Endothelial cell of umbilical vein (primary cell): ENCODE measurements at regions not wholly inside any gene's neighbourhood (a gene's known extent, or its start where the extent isn't known, plus 50 kb on each side); places are given as distances from the start of the nearest gene placed in this dataset.

ENCODE experiments used
- BruUV-seq: library from RNA; stranded (reverse); fragments of 400-500 nt; replicated peaks from 2 replicates; lab custom pipeline; 2021; lab: Mats Ljungman, UMichigan
- CTCF ChIA-PET: fragments of 300-600, 350-600 bp; sonication (Branson Sonifier 250); formaldehyde crosslinking; loops from one replicate; lab custom pipeline; 2021; ENCODE audit warnings: antibody characterized with exemption, inconsistent platforms; lab: Charles Lee
- POLR2A ChIA-PET: fragments of 300-600, 350-600 bp; sonication (Branson Sonifier 250); formaldehyde crosslinking; loops from one replicate; lab custom pipeline; 2021; ENCODE audit warnings: antibody characterized with exemption, inconsistent platforms; lab: Charles Lee
- DNase-seq: peaks from one replicate; pipeline ENCODE4 v3.0.0-alpha.2; 2011; ENCODE audit warnings: low read depth, low spot score
- FAIRE-seq: peaks from 2 replicates; lab custom pipeline; 2011; peaks lifted over from hg19 to GRCh38; lab: Jason Lieb, UNC
- H2AFZ ChIP-seq: 2 replicates; pipeline ENCODE4 v1.6.0; 2012; ENCODE audit warnings: low read depth, low read length, control low read depth, inconsistent platforms
- H3K27ac ChIP-seq: 2 replicates; pipeline ENCODE4 v1.5.1; 2011; ENCODE audit warnings: low read depth, mild to moderate bottlenecking, control low read depth, low read length, moderate library complexity; ENCODE audit not compliant: insufficient read depth
- H3K27me3 ChIP-seq, 2 experiments: 2 replicates each; pipeline versions ENCODE4 v1.6.0 to v1.6.1; 2011; ENCODE audit warnings: low read length in 2 of 2, mixed read lengths in 1 of 2; ENCODE audit not compliant: control insufficient read depth in 2 of 2, insufficient read depth in 2 of 2
- H3K36me3 ChIP-seq, 2 experiments: 2 replicates in 1 of 2; 3 replicates in 1 of 2; pipeline ENCODE4 v1.5.1; 2011; ENCODE audit warnings: low read length in 2 of 2, mild to moderate bottlenecking in 1 of 2, moderate library complexity in 1 of 2; ENCODE audit not compliant: control insufficient read depth in 2 of 2, insufficient read depth in 2 of 2; ENCODE audit errors: extremely low read depth in 1 of 2
- H3K4me1 ChIP-seq: 3 replicates; pipeline ENCODE4 v1.5.1; 2011; ENCODE audit warnings: mild to moderate bottlenecking, low read length; ENCODE audit not compliant: control insufficient read depth, insufficient read depth; ENCODE audit errors: extremely low read depth
- H3K4me2 ChIP-seq: 2 replicates; pipeline ENCODE4 v1.6.1; 2011; ENCODE audit warnings: low read length, control low read depth, mixed read lengths; ENCODE audit not compliant: insufficient read depth
- H3K4me3 ChIP-seq, 3 experiments: fragments of 200-600 bp in 1 of 3; sonication (generic), shearing (Covaris generic) in 1 of 3; replicated peaks in 1 of 3; 2 replicates each; pipeline ENCODE4 v1.5.1; 2011 to 2016; ENCODE audit warnings: control low read depth in 3 of 3, low read length in 3 of 3, mild to moderate bottlenecking in 2 of 3, inconsistent platforms in 1 of 3, low read depth in 1 of 3, moderate library complexity in 1 of 3; ENCODE audit not compliant: insufficient read depth in 1 of 3
- H3K79me2 ChIP-seq: 2 replicates; pipeline ENCODE4 v1.6.0; 2012; ENCODE audit warnings: low read length, inconsistent platforms; ENCODE audit not compliant: control insufficient read depth, insufficient read depth
- H3K9ac ChIP-seq: replicated peaks from 2 replicates; pipeline ENCODE3; 2011; ENCODE audit warnings: low read length, control low read depth; ENCODE audit not compliant: insufficient read depth; ENCODE audit errors: extremely low read depth
- H3K9me1 ChIP-seq: replicated peaks from 3 replicates; pipeline ENCODE4 v1.6.0; 2011; ENCODE audit warnings: mild to moderate bottlenecking, low read length; ENCODE audit not compliant: control insufficient read depth, insufficient read depth; ENCODE audit errors: extremely low read depth
- H3K9me3 ChIP-seq: replicated peaks from 2 replicates; pipeline ENCODE4 v1.5.1; 2012; ENCODE audit warnings: low read length, inconsistent platforms; ENCODE audit not compliant: control insufficient read depth, insufficient read depth
- H4K20me1 ChIP-seq: replicated peaks from 2 replicates; pipeline ENCODE3; 2011; ENCODE audit warnings: mild to moderate bottlenecking, low read length; ENCODE audit not compliant: control insufficient read depth, insufficient read depth; ENCODE audit errors: extremely low read depth
- CTCF ChIP-seq, 2 donors: IDR thresholded peaks; 1 replicate in 1 of 2; 2 replicates in 1 of 2; pipeline ENCODE4 v1.5.1; 2011; ENCODE audit warnings: low read length in 2 of 2, mild to moderate bottlenecking in 2 of 2, moderate library complexity in 2 of 2, control low read depth in 1 of 2, inconsistent platforms in 1 of 2, low read depth in 1 of 2; ENCODE audit not compliant: insufficient read depth in 1 of 2; ENCODE audit errors: extremely low read depth in 1 of 2
- EZH2 ChIP-seq: IDR thresholded peaks from 2 replicates; pipeline ENCODE4 v1.6.1; 2012; ENCODE audit warnings: borderline replicate concordance, low read depth, mild to moderate bottlenecking, moderate library complexity, low read length, inconsistent platforms; ENCODE audit not compliant: severe bottlenecking
- FOS ChIP-seq: IDR thresholded peaks from 2 replicates; pipeline ENCODE4 v1.6.1; 2011; ENCODE audit warnings: mild to moderate bottlenecking, low read length, moderate library complexity, borderline replicate concordance; ENCODE audit not compliant: insufficient read depth
- GATA2 ChIP-seq: IDR thresholded peaks from 2 replicates; pipeline ENCODE4 v1.7.0; 2011; ENCODE audit warnings: low read depth, mild to moderate bottlenecking, moderate library complexity, mixed read lengths, low read length; ENCODE audit not compliant: insufficient read length, insufficient read depth
- JUN ChIP-seq: IDR thresholded peaks from 2 replicates; pipeline ENCODE4 v1.6.1; 2011; ENCODE audit warnings: borderline replicate concordance, low read depth; ENCODE audit not compliant: insufficient read length, insufficient read depth
- MAX ChIP-seq: IDR thresholded peaks from 2 replicates; pipeline ENCODE4 v1.6.1; 2011; ENCODE audit not compliant: insufficient read depth, insufficient read length
- MYC ChIP-seq: IDR thresholded peaks from one replicate; pipeline ENCODE4 v1.6.1; 2011; ENCODE audit warnings: mild to moderate bottlenecking, low read depth, low read length
- POLR2A ChIP-seq: IDR thresholded peaks from 2 replicates; pipeline ENCODE4 v1.6.1; 2012; ENCODE audit warnings: low read depth, mild to moderate bottlenecking, control low read depth, low read length
- POLR2AphosphoS5 ChIP-seq: IDR thresholded peaks from 2 replicates; pipeline ENCODE4 v1.6.1; 2012; ENCODE audit warnings: low read depth, mild to moderate bottlenecking, control low read depth, low read length, moderate library complexity; ENCODE audit not compliant: insufficient read depth
- dilution Hi-C: fragments of 300-500 bp; cut with MboI; formaldehyde crosslinking; loops from one replicate; pipeline ENCODE4 v1.15.0; 2019; ENCODE audit warnings: low sequenced_read_pairs; ENCODE audit not compliant: extremely low pct_ligation_motif_present
- intact Hi-C: fragments of 100-400 bp; cut with micrococcal nuclease; formaldehyde crosslinking; loops from one replicate; pipeline ENCODE4 v1.10.0; 2022

GRCh38 chr22:27237080-27237741 lies 564.3 kb downstream of the MN1 start:
- intact Hi-C loops: loop anchor here (5.0 to 10.0 kb wide), 3 partner anchors 105 to 565 kb away; partner anchors contain the start of gene MN1
- no peak overlapping the region for H3K4me2 ChIP-seq
- no peak overlapping the region for H3K4me3 ChIP-seq
- FAIRE-seq (no peak), DNase-seq (peak; percentile 44)
- TF ChIP-seq MYC: no peak
- TF ChIP-seq FOS: no peak
- TF ChIP-seq JUN: no peak
- TF ChIP-seq MAX: no peak
- no peak for TF ChIP-seq EZH2
- TF ChIP-seq POLR2A: no peak
- no peak for TF ChIP-seq CTCF (IDR thresholded peaks at IDR 0.05; ENCODE audit: extremely low read depth in 1 of 2, insufficient read depth in 1 of 2, low read depth in 1 of 2, low read length in 2 of 2)
- no peak for TF ChIP-seq GATA2
- no peak for TF ChIP-seq POLR2AphosphoS5
- no peaks in the 10 kb centered on the region for H4K20me1 ChIP-seq
- ChIA-PET POLR2A (no interaction called here), CTCF (interaction anchor here (0.9 to 1.2 kb wide), 2 partner anchors 41 to 86 kb away, joined by 3 read pairs; no protein-coding TSS in a partner anchor)
- dilution Hi-C loops: no loop called here
- no peaks in the 10 kb centered on the region for H3K36me3 ChIP-seq
- peak overlapping the region; percentile 20 for H2AFZ ChIP-seq
- H3K9ac ChIP-seq: no peak overlapping the region
- BruUV-seq: no TSS peak
- no peaks in the 10 kb centered on the region for H3K27me3 ChIP-seq
- no peaks in the 10 kb centered on the region for H3K79me2 ChIP-seq
- peaks cover 44% of the 10 kb centered on the region for H3K4me1 ChIP-seq
- no peaks in the 10 kb centered on the region for H3K9me1 ChIP-seq
- no peaks in the 10 kb centered on the region for H3K9me3 ChIP-seq
- no peak overlapping the region for H3K27ac ChIP-seq
